Fibroblast of pulmonary artery (primary cell): ENCODE measurements at regions not wholly inside any gene's neighbourhood (a gene's known extent, or its start where the extent isn't known, plus 50 kb on each side); places are given as distances from the start of the nearest gene placed in this dataset.

ENCODE experiments used
- DNase-seq: peaks from one replicate; pipeline ENCODE4 v3.0.0-alpha.2; 2010; ENCODE audit warnings: low read depth
- H3K4me3 ChIP-seq: replicated peaks from 2 replicates; pipeline ENCODE4 v1.5.1; 2011; ENCODE audit warnings: low read depth, mild to moderate bottlenecking, control low read depth, low read length, moderate library complexity
- CTCF ChIP-seq: IDR thresholded peaks from 2 replicates; pipeline ENCODE4 v1.5.1; 2011; ENCODE audit warnings: mild to moderate bottlenecking, control low read depth, low read length, inconsistent platforms; ENCODE audit errors: missing control alignments

- no peak overlapping the region for H3K4me3 ChIP-seq
- TF ChIP-seq CTCF = no peak
- peak; percentile 45 for DNase-seq
Observed at GRCh38 chr2:157182204-157182709, 75.2 kb upstream of the GALNT5 start.

GRCh38 chr2:157182834-157183396, 74.6 kb upstream of the GALNT5 start:
- peak; percentile 98 for DNase-seq
- no peak overlapping the region for H3K4me3 ChIP-seq
- no peak for TF ChIP-seq CTCF

GRCh38 chr2:157184161-157184895, 73.2 kb upstream of the GALNT5 start:
- DNase-seq = no peak
- no peak overlapping the region for H3K4me3 ChIP-seq
- TF ChIP-seq CTCF = no peak

GRCh38 chr2:157185476-157186227, 71.9 kb upstream of the GALNT5 start:
- H3K4me3 ChIP-seq = no peak overlapping the region
- peak; percentile 31 for TF ChIP-seq CTCF
- DNase-seq = peak; percentile 68

- TF ChIP-seq CTCF = no peak
- H3K4me3 ChIP-seq = no peak overlapping the region
- DNase-seq = peak; percentile 86
Observed at GRCh38 chr2:157190151-157190550, 67.4 kb upstream of the GALNT5 start.

- H3K4me3 ChIP-seq = no peak overlapping the region
- TF ChIP-seq CTCF = no peak
- DNase-seq = no peak
Observed at GRCh38 chr2:157191186-157191585, 66.3 kb upstream of the GALNT5 start.
